ENCODE measurements at regions not wholly inside any gene's neighbourhood (a gene's known extent, or its start where the extent isn't known, plus 50 kb on each side); places are given as distances from the start of the nearest gene placed in this dataset.
"Not testable (repeated sequence)": the region's sequence is repeated elsewhere in the genome, so short reads cannot be mapped to it uniquely, and the experiment has no call there.

- intact Hi-C loops (cut with DNase I): no loop called here
- DNase-seq (ENCODE audit: missing footprints) (no peak), ATAC-seq (no peak)
Measured at GRCh38 chr11:45399166-45399565, 113.0 kb upstream of the SYT13 start.

GRCh38 chr11:45398325-45398724 is 112.2 kb upstream of the SYT13 start:
- ATAC-seq (no peak), DNase-seq (ENCODE audit: missing footprints) (no peak)
- intact Hi-C loops (cut with DNase I): no loop called here

- intact Hi-C loops (cut with DNase I): no loop called here
- no peak for ATAC-seq
- DNase-seq (ENCODE audit: missing footprints): no peak
Measured at GRCh38 chr11:45396394-45396793, 110.3 kb upstream of the SYT13 start.

- ATAC-seq (no peak), DNase-seq (ENCODE audit: missing footprints) (no peak)
- intact Hi-C loops (cut with DNase I): no loop called here
Measured at GRCh38 chr11:45395947-45396346, 109.8 kb upstream of the SYT13 start.

DNA sequence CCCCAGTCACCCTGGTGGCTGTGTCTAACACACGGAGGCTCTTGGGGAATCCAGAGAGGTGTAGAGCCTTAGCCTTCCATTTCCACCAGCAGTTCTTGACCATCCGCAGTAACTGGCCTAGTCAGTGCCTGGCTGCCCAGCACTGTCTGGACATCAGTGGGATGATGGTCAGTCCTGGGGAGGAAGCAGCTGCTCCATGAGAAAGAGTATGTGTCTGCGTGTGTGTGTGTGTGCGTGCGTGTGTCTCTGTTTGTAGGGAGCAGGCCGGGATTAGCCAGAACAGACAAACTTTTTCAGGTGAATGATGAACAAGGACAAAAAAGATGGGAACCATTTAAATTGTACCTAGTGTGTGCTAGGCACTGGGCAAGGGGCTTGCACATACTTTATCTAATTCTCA is 109.3 kb upstream of the SYT13 start:
- ATAC-seq: no peak
- DNase-seq (ENCODE audit: missing footprints): no peak
- intact Hi-C loops (cut with DNase I): no loop called here

- ATAC-seq: no peak
- intact Hi-C loops (cut with DNase I): no loop called here
- no peak for DNase-seq (ENCODE audit: missing footprints)
Measured at GRCh38 chr11:45394294-45395085, 108.3 kb upstream of the SYT13 start.

DNA sequence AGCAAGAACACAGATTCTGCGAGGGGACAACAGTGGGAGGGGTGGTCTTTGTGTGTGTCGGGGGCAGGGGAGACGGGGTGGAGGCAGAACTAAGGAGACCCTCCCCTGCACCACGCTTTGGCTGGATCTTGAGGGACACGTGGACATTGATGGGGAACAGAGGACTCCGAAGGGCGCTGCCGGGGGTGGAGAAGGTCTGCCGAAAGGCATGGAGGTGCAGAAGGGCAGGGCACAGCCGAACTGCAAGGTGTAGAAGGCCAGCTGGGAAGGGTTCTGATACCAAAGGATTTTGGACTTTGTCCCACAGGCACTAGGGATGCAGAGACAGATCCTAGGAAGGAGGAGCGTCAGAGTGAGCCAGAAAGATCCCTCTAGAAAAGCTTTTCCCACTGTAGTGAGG is 107.7 kb upstream of the SYT13 start:
- DNase-seq (ENCODE audit: missing footprints) (no peak), ATAC-seq (no peak)
- intact Hi-C loops (cut with DNase I): no loop called here

DNA sequence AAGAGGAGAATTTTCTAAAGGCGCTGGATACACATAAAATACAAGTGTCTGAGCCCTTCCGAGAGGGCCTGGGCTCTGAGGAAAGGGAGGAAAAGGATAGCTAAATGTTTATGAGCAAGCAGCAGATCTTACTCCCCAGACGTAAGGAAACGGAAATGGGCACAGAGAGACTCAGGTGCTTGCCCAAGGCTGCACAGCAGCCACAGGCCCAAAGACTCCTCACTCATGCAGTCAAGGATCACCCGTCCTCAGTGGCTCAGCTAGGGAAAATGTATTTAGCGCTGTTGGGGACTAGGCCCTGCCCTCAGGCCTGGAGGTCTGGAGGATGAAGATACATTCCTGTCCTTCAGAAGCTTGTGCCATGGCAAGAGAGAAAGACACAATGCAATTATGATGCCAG is 107.2 kb upstream of the SYT13 start:
- ATAC-seq (no peak), DNase-seq (ENCODE audit: missing footprints) (no peak)
- intact Hi-C loops (cut with DNase I): no loop called here

- no peak for ATAC-seq
- DNase-seq (ENCODE audit: missing footprints): no peak
- intact Hi-C loops (cut with DNase I): no loop called here
Measured at GRCh38 chr11:45392591-45393091, 106.5 kb upstream of the SYT13 start.

DNA sequence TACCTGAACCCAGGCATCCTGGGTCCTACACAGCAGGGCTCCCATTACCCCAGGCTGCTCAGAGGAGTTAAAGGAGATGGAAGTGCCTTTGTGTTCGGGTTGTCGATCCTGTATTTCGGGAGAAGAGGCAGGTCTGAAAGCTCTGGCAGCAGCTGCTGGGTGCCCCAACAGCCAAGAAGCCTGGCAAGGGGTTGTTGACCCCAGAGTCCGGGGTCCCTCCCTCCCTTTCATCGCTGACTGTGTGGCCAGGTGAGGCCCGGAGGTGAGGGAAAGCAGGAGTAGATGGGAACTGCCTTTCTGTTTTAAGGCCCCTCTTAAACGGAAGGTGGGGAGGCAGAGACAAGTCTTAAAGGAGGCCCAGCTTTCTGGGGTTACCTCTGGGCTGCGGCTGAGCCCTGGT is 106.0 kb upstream of the SYT13 start:
- ATAC-seq (no peak), DNase-seq (ENCODE audit: missing footprints) (no peak)
- intact Hi-C loops (cut with DNase I): no loop called here

DNA sequence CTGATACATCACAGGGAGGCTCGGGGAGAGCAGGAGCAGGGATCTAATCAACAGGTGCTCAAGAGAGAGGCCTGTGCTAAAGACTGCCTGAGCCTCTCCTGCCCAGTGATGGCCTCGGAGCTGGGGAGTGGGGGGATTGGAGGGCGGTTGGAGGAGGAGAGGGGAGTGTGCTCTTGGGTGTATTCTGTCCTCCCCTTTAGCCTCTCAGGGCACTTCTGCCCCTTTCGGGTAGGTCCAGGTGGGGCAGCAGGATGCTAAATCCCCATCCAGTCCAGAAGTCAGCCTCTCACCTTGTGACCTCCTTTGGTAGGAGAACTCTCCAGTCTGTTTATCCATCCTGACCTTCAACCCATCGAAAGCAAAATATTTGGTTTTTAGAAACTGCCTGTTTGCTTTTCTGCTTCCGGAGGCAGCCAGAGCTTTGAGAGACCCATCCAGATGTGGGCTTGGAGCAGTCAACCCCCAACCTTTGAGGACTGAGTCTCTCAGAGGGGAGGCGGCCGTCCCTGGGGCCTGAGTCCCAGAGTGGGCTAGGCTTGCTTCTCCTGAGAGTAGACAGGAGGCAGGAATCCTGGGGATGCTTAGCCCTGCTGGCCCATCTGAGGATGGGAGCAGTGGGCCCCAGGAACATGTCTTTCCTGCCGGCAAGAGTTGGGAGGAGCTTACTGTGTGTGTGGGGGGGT is 105.2 kb upstream of the SYT13 start:
- DNase-seq (ENCODE audit: missing footprints) (no peak), ATAC-seq (no peak)
- intact Hi-C loops (cut with DNase I): no loop called here

DNA sequence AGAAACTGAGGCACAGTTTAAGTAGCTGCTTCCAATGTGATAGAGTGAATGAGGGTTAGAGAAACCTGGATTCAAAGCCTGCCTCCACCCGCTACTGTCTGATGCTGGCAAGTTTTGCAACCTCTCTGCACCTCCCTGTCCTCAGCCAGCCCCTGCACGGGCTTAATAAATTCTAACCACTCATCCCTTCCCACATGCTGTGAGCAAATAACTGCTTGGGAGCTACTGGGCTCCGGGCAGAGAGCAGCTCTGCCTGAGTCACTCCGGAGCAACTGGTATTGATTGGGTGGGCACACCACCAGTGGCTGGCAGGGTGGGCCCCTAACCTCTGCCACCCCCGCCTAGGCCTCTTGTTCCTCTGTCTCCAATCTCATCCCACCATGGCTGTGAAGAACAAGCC is 104.3 kb upstream of the SYT13 start:
- no peak for ATAC-seq
- intact Hi-C loops (cut with DNase I): no loop called here
- no peak for DNase-seq (ENCODE audit: missing footprints)

DNA sequence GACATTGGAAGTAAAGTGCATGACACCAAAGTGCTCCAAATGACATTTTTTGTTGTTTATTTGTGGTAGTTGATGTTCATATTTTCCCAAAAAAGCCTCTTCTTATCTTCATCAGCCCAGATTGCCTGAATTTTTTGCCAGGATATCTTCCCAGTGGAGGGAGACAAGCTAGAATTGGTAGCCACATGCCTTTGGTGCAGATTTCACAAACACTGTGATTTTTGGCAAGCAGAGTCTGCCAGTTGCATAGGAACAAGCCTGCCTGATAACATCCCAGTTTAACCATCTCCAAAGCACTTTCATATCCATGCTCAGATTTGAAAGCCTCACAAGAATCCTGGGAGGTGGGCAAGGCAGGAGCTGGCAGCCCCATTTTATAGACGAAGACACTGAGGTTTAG is 102.3 kb upstream of the SYT13 start:
- intact Hi-C loops (cut with DNase I): no loop called here
- no peak for ATAC-seq
- no peak for DNase-seq (ENCODE audit: missing footprints)

GRCh38 chr11:45387885-45388284 is 101.7 kb upstream of the SYT13 start:
- ATAC-seq; DNase-seq (ENCODE audit: missing footprints); intact Hi-C loops (cut with DNase I): not testable (repeated sequence)

DNA sequence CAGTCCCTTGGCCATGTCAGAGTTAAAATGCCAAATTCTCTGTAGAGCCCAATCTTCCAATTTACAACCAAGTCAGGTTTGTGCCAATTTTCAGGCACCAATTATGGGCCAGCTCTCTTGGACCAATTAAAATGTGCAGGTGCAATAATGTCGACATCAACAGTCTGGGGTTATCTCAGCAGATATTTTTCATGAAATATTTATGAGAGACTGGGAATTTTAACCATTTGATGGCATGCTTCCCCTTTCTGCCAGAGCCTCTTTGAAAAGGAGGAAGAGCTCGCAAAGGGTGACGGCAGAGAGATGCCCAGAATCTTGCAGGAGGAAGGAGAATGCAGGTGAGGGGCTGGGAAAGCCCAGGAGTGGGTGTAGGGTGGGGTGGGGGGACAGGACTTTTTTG is 100.8 kb upstream of the SYT13 start:
- DNase-seq (ENCODE audit: missing footprints) (no peak), ATAC-seq (no peak)
- intact Hi-C loops (cut with DNase I): no loop called here

- no peak for DNase-seq (ENCODE audit: missing footprints)
- intact Hi-C loops (cut with DNase I): no loop called here
- no peak for ATAC-seq
Measured at GRCh38 chr11:45385844-45386243, 99.7 kb upstream of the SYT13 start.

- ATAC-seq: no peak
- intact Hi-C loops (cut with DNase I): no loop called here
Measured at GRCh38 chr11:45385423-45385822, 99.3 kb upstream of the SYT13 start.

GRCh38 chr11:45384711-45385241 is 98.6 kb upstream of the SYT13 start:
- DNase-seq (ENCODE audit: missing footprints): no peak
- ATAC-seq: no peak
- intact Hi-C loops (cut with DNase I): no loop called here

More at GRCh38 chr11:45385423-45385822, 99.3 kb upstream of the SYT13 start:
- no peak for DNase-seq (ENCODE audit: missing footprints)

DNA sequence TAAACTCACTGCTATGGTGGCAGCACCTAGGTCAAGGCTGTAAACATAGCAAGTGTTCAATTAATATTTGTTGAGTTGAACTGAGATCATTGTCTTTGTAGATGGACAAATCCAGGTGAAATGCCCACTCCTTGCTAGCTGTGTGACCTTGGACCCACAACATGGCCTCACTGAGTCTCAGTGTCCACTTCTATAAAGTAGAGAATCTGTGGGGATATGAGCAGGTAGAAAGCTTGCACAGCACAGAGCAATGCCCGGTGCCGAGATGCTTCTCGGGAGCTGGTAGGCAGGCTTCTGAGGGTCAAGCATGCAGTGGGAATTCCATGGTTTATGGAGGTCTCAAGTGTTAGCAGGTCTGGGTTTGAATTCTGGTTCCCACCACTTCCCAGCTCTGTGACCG is 97.9 kb upstream of the SYT13 start:
- DNase-seq (ENCODE audit: missing footprints): no peak
- no peak for ATAC-seq
- intact Hi-C loops (cut with DNase I): no loop called here

GRCh38 chr11:45383224-45383623 is 97.1 kb upstream of the SYT13 start:
- intact Hi-C loops (cut with DNase I): no loop called here
- ATAC-seq (no peak), DNase-seq (ENCODE audit: missing footprints) (no peak)
